ENCODE measurements at regions not wholly inside any gene's neighbourhood (a gene's known extent, or its start where the extent isn't known, plus 50 kb on each side); places are given as distances from the start of the nearest gene placed in this dataset.
"Not testable (repeated sequence)": the region's sequence is repeated elsewhere in the genome, so short reads cannot be mapped to it uniquely, and the experiment has no call there.

DNA sequence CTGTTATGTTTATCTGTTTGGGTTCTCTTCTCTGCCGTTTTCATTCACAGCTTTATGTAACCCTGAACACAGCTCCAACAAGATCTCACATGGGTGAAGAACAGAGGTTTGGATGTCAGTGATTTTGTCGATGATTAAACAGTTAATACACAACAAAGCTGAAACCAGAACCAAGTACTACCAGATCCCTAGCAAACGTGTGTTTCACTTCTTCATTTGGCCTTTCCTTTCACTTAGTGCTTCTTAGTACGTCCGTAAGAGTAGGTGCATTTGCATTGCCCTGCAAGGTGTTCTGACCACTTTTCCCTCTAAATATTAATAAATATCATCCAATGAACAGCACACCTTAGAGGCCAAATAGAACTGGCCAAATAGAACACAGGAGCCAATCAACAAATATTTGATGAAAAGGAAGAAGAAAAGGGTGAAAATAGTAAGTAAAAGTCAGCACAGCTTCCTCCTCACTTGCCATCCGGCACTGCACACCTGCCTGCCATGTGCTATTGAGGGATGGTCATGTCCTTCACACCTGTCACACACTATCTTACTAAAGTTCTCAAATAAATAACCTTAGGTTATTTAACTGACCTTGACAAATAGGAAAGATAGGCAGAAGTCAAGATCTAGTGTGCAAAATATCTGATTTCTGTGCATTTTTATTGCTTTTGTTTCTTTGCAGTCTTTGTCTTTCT is 252.6 kb upstream of the ANKRD30A start:
- no peak for DNase-seq

DNA sequence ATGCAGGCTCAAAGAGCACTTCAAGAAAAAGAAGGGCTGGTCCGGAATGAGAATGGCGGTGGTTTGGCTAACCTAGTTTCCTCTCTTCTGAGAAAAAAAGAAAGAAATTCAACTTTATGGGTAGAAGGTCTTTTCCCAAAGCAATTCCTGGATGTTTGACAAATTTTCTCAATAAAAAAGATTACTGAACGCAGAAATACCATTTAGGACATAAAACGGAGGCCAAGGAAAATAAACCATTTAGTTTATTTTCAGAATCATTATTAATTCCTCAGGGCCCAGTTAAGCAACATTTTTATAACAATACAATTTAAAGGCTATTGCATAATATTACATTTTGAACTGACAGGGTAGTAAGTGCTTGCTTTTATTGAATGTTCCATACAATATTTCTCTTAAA is 284.6 kb upstream of the ANKRD30A start:
- no peak for DNase-seq

DNA sequence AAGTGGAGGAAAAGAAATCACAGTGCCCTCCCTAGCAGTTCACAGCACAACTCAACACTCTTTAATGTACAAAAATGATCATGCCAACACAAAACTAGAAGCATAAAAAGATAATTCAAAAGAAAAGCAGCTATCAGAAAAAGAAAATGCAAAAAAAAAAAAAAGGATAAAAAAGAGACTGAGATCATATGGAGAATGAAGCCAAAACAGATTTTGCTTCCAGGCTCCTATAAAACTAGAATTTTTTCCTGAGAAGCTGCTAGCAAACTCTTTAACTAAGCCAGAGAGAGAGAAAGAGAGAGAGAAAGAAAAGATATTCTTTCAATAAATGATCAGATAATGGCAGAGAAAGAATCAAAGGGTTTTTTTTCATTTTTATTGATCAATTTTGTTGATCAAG is 288.0 kb upstream of the ANKRD30A start:
- DNase-seq, result no peak

DNA sequence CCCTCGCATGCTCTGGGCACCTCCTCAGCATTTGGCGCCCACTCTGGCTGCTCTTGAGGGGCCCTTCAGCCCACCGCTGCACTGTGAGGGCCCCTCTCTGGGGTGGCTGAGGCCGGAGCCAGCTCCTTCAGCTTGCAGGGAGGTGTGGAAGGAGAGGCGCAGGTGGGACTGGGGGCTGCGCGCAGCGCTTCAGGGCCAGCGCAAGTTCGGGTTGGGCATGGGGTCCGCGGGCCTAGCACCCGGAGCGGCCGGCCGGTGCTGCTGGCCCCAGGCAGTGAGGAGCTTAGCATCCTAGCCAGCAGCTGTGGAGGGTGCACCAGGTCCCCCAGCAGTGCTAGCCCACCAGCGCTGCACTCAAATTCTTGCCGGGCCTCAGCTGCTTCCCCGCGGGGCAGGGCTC is 305.6 kb upstream of the ANKRD30A start:
- DNase-seq, result no peak

DNA sequence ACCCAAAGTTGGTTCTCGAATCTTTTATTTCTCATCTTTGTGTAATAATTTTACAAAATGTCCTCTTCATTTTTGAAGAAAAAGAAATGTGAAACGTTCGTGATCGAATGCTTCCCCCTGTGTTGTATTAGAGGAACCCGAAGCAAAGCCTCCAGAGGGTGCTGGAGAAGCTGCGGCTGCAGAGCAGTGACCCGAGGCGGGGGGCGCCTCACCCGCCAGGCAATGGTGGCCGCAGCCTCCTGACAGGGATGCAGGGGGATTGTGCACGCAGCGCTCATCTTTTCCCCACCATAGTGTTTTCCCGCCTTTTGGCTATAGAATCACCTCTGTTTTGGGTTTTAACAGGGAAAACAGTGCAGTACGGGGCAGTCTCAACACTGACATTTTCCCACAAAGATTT is 307.5 kb upstream of the ANKRD30A start:
- no peak for DNase-seq

DNA sequence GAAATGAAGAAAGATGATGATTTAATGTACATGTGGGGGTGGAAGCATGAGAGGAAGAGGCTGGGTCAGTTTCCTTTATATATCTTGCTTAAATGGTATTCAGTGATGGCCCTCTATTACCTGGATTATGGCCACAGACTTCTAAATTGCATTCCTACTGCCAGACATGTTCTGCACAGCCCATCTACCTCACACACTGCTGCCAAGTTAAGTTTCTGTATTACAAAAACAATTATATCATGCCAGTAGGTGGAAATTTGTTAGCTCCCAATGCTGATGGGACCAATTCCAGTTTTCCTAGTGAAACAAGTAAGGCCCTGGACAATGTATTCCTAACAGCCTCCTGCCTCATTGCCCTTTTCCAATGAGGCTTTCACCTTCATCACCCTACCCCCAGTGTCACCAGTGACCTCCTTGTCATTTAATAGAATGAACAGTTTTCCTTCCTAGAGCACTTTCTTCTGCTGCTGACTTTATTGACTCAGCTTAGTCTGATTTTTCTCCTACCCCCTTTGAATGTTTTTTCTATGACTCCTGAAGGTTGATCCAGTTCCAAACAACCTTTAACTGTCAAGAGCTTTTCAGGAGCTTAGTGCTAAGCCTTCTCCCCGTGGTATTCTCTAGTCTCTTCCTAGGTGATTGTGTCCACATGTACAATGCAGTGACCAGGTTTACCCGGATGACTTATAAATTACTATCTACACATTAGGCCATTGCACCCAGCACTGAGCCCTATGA is 316.6 kb upstream of the ANKRD30A start:
- no peak for DNase-seq

DNA sequence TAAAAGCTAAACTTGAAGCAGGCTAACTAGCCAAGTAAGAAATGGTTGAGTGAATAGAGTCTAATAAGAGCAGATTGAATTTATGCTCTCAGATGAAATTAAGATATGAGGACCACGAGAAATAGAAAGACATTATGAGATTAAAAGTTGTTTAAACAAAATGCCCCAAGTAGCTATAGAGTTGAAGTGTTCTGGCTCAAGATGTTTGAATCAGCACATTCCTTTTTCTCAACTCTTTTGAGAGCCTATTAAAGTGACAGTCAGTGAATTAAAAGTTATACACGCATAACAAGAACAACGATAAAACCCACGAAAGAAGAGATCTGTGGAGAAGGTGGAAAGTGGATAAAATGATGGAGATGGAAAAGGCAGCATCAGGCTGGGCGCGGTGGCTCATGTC is 322.2 kb upstream of the ANKRD30A start:
- no peak for DNase-seq

DNA sequence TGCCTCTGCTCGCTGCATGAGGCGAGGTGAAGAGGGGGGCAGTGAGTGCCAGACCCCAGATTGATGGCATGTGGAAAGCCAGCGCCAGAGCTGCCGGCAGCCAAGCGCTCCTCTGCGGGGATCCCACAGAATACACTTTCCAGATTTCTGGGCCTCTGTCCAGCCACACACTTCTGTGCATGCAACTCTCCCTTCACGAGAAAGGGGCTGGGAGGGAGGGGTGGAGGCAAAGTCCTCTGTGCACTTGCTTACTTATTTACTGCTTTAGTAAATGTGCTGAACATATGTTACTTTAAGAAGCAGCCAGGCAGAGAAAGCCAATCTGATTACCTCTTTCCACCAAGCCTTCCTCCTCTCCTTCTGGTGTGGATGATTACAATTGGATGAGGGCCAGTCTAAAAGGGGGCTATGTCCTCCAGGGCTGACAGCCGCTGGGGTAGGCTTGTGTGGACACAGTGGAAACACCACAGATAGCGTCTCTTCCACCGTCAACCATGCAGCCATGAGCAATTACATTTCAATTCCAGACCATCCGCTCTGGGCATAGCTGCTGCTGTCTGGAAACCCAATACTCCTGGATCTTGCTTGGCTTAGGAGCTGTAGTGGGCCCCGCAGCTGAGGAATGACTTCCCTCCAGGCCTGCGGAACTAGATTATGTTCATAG is 322.8 kb upstream of the ANKRD30A start:
- DNase-seq, result no peak

DNA sequence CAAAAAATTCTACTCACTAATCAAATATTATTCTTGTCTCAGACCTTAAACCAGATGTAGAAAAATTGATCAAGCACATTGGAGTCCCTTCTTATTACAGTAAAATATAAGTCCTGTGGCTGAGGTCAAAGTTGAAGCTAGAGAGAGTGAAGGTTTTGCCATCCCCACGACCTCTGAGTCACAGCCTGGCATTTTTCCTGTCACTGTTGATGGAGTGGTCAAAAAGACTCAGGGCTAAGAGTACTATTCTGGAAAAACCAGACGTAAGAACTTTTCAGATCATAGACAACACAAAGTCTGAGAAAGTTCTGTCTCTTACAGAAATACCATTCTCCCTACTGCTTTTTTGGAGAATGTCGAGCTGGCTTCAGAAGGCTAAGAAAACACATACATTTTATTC is 323.7 kb upstream of the ANKRD30A start:
- DNase-seq, result no peak

DNA sequence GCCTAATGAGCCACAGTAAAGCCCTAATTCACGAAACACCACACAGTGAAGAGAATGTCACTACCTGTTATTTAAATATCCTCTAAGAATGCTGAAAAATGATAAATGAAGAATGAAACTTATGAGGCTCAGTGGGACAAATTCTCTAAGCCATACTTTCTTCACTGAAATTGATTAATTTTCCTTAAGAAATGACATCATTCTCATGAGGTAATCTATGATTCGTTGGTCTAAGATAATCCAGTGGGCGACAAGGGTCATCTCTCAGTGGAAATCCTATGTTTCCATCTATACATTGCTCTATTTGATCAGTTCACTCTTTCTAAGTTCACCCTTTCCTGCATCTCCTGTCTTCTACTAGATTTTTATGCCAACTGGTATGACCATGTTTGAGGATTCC is 330.4 kb upstream of the ANKRD30A start:
- DNase-seq, result no peak

DNA sequence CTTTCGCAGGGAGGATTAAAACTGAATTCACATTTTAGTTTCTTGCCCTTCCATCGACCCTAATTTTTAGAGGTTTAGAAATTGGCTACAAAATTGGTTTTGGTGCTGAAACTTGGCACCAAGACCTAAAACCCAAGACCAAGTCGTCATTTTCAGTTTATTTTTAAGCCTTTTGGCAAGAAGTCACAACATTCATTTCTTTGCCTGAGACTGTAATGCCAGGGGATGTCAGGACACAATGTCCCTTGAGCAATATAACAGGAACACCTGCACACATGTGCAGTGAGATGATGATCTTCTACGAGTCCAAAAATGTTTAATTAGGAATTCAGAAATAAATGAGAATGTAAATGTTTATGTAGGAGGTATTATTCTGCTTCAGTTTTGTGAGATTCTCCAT is 335.4 kb upstream of the ANKRD30A start:
- DNase-seq, result no peak

DNA sequence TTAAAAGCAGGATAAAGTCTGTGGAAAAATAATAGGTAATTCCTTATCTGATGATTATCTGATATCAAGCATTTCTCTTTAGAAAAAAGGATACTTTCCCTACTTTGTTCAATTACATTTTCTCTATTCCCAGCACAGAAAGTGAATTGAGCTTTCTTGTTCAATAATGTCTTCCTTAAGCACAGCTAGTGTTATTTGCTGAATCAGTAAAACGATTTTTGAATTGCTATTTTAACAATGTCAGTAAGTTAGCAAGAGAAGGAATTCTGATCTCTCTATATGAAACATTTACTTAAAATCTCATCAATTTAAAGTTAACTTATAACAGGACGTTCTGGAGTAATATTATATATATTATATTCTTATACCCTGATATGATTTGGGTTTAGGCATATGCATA is 337.2 kb upstream of the ANKRD30A start:
- DNase-seq, result no peak

DNA sequence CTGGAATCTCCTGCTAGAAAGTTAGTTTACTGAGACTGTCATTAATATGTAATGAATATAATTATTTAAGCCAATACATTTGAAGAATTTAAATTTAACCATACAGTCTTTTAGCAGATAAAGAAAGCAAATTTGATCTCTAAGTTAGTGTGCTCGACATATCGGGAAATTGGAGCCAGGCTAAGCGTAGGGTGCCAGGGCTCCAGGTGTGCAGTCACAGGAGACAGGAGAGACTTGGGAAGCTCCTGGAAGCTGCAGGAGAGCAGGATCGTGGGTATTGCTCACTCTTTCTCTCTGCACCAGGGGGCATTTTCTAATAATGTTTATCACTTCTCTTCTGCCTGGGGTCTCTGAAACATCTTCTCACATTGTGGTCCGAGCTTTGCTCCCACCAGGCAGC is 342.0 kb upstream of the ANKRD30A start:
- DNase-seq, result no peak

DNA sequence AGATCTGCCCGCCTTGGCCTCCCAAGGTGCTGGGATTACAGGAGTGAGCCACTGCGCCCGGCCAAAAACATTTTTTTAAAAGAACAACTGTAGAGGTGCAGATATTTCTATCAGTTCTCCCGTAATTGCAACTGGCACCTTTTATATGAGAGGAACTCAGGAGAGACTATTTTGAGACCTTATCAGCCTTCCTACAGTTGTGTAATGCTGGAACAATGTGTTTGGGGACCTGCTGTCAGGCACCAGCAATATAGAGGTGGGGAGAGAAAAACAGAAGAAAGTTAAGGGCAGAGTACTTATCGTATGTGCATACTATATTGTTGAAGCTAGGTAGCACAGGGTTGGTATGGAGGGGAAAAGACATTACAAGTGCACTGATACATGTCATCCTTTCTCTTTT is 343.8 kb upstream of the ANKRD30A start:
- DNase-seq, result no peak

DNA sequence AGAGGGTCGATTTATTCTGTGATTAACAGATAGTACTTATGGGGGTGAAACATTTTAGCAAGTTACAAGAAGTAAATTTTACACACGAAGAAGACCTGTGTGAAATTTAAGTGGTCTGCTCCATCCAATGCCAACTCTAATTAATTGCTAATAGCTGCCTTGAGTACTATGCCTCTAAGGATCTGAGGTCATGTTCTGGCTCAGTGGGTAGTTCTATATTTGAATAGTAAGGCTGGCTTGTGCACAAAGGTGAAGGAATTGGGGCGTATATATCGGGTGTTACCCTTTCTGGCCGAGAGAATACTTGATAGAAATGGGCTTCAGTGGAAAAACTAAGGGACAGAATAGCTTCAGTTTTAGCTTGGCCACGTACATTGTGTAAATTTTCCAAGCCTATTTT is 345.2 kb upstream of the ANKRD30A start:
- no peak for DNase-seq

DNA sequence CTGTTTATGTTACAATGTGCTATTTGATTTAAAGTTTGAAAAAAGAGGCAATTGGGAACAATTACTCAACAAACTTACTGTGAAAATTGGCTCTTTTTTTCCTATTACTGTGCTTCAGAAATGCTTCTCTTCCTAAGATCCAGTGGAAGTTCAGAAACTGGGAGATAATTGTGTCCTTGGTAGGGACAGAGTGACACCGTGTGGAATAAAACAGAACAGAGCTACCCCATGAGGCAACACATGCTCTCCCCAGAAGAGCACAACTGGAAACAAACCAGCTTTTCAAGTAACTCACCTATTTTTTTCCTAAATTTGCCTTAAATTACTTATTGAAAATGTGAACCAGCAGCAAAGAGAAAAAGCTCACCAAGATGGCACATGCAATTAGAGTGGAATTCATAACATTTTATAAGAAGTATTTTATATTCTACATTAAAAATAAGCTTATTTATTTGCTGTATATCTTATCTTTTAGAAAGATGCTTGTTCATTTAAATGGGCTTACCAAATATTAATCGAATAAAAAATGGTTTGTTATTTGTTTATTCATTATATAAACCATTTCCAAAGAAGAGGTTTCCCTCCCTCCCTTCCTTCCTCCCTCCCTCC is 346.1 kb upstream of the ANKRD30A start:
- DNase-seq, result no peak

DNA sequence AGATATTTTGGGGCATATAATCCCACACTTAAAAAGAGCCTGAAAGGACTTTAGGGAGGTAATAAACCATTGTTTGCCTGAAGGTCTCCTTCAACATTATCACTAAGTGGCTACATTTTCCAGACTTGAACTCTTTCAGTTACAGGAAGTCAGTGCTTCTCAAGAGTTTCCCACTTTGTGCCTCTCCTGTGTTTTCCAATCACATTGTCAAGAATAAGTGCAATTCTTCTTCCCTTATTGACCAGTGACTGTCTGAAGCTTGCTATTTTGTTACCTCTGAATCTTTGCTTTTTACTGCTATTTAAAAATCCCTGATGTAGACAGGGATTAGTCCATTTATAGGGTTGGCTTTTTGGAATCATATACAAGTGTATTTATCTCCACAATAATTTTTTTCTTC is 346.7 kb upstream of the ANKRD30A start:
- no peak for DNase-seq

DNA sequence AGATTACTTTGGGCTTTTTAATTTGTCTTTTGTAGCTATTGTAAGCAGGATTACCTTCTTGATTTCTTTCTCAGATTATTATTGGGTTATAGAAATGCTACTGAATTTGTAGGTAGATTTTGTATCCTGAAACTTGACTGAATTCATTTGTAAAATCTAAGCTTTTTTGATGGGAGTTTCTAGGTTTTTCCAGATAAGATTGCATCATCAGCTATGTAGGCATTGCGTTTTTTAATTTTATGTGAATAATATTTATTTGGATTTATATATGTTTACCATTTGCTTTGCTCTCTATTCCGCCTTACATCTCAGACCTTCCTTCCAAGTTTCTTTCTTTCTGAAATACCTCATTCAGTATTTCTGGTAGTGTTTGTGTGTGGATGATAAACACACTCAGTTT is 351.7 kb upstream of the ANKRD30A start:
- no peak for DNase-seq

DNA sequence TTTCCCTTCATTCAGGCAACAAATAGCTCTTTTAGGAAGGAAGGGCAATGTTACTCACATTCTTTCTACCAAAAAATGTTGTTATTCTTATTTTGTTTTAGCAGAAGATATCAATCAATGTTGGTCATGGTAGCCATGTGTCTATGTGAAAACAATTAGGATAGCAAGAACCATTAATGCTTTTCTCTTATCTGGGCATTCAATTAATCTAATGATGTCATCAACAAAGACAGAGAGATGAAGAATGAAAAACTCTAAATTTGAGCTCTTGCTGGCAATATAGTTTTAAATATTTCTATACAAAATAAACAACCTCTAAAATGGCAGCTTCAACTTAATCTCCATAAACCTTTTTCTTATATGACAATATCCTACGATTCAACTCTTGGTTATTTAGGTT is 353.7 kb upstream of the ANKRD30A start:
- no peak for DNase-seq

DNA sequence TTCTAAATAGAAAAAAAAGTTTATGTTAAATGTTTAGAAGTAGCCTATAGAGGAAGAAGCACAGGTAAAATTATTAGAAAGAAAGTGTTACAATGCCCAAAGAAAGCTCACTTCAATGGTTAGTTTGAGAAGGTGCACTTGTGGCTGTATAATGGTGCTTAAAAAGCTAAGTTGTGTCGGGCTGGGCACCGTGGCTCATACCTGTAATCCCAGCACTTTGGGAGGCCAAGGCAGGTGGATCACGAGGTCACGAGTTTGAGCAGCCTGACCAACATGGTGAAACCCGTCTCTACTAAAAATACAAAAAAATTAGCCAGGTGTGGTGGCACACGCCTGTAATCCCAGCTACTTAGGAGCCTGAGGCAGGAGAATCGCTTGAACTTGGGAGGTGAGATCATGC is 355.7 kb upstream of the ANKRD30A start:
- DNase-seq, result not testable (repeated sequence)

DNA sequence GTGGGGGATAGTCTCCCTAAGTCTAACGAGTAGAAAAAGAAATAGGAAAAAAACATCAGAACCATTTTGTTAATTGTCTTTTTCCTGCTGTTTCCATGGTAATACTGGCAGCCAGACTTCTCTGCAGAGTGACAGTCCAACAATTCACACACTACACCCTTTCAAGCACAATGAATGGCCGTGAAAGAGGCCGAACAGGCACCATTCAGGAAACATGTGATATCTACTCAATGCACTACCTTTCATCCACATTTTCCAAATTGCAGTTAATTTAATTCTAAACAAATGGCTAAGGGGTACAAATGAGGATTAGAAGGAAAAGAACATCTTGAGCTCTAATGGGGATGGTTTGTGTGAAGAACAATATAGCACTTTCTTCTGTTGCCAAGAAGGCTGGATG is 358.5 kb upstream of the ANKRD30A start:
- DNase-seq, result no peak

DNA sequence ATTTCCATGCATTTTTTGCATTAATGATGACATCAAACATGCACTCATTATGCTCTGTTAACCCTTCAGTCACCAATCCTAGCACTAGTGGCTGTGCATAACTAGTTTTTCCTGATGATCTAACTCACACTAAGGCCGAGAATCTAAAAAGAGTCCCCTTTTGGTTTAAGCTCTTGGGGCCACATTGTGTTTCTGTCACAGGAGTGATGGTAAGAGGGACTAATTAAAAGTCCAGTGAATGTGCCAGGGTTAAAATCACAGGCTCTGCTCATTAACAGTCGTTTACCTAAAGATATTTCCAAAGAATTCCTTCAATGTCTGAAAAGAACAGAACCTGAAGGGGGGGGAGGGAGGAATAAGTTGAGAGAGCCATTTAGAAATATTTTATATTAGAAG is 359.0 kb upstream of the ANKRD30A start:
- no peak for DNase-seq

DNA sequence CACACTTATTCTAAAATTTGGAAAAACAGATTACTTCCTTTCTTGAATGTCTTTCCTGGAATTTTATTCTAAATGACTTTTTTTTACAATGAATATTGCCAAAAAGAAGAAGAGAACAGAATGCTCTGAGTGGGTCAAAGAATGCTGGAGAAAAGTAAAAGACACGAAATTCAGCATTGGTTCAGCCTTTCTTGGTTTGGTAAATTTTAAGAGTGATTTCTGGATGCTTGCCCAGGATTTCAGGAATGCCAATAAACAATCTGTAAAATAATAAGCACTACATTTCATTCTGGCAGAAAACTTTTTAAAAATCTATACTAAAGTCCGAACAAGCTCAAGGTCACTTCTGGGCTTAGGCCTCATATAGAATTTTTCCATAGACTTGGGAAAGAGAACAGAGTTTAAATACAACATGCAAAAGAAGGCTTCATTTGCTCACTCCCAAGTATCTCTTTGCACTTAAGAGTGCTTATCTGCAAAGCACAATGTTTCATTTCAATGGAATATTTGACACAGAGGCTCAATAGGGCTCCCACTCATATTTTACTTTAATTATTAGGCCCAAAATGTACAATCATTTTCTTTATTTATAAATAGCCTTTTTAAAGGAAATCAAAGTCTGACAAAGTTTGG is 359.5 kb upstream of the ANKRD30A start:
- no peak for DNase-seq
